Stimulated activated CD4-positive, alpha-beta T cell treated with anti-CD3 and anti-CD28 coated beads, TNF-alpha, amount 100 ng/mL, for 24 hours (primary cell): ENCODE measurements at regions not wholly inside any gene's neighbourhood (a gene's known extent, or its start where the extent isn't known, plus 50 kb on each side); places are given as distances from the start of the nearest gene placed in this dataset.
"Not testable (repeated sequence)": the region's sequence is repeated elsewhere in the genome, so short reads cannot be mapped to it uniquely, and the experiment has no call there.

Experiments used
- DNase-seq, 3 experiments: peaks; one replicate each; pipeline ENCODE4 v3.0.0-alpha.2; 2020; ENCODE audit warnings: low read depth in 3 of 3

DNA sequence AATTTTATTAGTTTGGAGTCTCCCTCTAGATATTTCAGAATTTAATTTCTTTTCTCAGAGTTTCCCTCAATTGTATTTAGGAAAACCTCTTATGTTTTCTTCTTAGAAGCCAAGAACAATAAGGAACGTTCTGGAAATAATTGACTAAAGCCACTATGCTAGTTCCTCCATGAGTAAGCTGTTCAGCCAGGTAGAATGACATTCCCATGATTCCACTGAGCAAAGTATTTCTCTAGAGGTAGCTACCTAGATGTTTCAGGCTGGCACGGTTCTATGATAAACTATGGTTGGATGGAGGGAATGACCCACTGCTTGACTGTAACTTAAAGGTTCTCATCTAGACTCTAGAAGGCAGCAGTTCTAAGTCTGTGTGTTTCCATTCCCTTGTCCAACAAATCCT lies 62.4 kb downstream of the CLDN17 start:
- DNase-seq = no peak

DNA sequence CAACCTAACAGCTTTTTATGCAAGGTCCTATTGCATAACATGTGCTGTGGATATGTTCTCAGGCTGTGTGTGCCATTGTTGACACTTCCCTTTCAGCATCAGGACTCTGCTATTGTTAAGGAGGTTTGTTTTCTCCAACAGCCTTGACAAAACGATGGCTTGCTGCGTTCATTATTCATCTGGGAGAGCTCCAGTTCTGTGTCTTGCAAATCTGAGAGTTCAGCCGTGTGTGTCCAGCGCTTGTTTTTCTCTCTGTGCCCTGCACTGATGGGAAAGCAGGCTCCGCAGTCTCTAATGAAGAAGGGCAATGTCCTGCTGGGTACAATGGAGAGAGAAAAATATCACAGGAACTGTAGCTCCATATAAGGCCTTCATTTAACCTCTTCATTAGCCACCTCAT lies 63.7 kb downstream of the CLDN17 start:
- no peak for DNase-seq

GRCh38 chr21:30101967-30102366 lies 64.6 kb downstream of the CLDN17 start:
- DNase-seq = no peak

DNA sequence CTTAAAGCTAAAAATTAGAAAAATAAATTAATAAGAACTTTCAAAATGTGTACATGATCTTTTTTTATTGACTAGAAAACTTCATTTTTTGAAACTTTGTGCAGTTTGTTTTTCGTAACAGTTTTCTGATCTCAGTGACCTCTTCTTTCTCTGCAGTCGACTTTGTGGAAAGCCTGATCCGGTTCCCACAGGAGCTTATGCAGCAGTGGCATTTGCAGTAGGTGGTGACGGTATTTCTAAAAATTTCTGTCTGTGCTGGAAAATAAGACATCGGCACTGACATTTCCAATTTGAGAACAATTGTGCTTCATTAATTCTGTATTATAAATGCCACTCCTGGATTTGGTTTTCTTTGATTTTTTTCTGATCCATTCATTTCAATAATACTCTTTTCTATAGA lies 68.8 kb downstream of the CLDN17 start:
- no peak for DNase-seq

DNA sequence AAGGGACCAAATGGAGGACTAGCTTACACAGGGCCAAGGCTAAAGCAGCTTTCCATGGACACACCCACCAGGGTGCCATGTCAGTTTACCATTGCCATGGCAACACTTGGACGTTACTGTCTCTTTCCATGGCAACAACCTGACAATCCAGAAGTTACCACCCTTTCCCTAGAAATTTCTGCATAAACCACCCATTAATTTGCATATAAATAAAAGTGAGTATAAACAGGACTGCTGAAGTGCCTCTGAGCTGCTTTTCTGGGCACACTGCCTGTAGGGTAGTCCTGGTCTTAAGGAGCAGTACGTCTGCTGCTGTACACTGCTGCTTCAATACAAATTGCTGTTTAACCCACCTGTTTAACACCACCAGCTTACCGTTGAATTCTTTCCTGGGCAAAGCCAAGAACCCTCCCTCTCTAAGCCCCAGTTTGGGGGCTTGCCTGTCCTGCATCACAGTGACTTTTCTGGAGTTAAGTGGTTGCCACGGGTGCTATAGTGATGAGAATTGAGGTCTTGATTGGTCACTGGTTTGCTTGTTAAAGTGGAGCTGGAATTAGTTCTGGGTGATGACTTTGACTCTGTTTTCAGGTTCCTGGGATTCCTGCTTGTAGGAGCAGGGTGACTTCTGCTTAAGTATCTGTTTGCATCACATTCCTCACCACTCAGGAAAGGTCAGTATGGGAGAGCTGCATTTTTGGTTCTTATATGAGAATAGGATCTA lies 83.2 kb downstream of the CLDN17 start:
- DNase-seq = no peak

DNA sequence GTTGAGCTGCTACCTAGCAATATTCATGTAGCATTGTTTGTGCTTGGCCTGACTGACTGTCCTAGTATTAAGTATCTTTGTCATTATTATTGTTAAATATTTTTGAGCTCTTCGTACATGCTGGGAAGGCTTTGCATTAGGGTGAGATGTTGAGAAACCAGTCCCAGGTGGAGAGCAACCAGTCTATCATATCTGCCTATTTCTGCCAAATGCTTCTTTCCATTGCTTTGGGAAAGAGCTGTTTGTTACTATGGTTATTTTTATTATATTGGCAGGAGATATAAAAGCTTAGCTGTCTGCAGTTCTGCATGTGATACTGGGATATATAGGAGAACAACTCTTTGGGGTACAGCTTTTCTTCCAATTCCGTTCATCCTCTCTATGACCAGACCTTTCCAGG lies 85.1 kb downstream of the CLDN17 start:
- DNase-seq = no peak

DNA sequence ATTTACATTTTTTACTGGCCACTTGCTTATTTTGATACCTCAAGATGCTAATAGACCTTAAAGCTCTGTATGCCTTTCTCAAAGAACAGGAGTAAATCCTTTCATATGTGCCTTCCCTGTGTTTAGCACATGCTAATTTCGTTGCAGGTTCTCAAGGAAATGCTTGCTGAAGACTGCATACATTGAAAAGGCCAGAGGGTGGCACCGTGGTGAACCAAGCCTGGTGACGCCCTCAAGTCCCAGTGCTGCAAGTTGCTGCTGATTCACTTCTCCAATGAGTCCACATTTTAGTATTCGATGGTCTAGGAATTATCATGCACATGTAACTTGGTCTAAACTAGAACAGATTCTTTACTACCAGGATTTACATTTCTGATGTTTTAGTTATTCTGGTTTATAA lies 94.1 kb downstream of the CLDN17 start:
- DNase-seq = no peak

- DNase-seq = no peak
Observed at GRCh38 chr21:30058928-30059327, 107.7 kb downstream of the CLDN17 start.

DNA sequence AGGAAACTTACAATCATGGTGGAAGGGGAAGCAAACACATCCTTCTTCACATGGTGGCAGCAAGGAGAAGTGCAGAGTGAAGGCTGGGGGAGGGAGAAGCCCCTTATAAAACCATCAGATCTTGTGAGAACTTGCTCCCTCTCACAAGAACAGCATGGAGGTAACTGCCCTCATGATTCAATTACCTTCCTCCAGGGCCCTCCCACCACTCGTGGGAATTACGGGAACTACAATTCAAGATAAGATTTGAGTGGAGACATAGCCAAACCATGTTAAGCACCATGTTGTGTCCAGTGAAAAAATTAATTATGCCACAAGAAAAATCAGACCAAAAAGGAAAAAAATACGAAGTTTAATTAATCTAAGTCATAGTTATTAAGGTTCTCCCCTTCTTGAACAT lies 109.5 kb downstream of the CLDN17 start:
- DNase-seq = no peak

GRCh38 chr21:30048570-30048969 lies 108.8 kb upstream of the GRIK1 start:
- no peak for DNase-seq

GRCh38 chr21:30044447-30045064 lies 104.8 kb upstream of the GRIK1 start:
- DNase-seq = peak in 1 of 3 experiments; percentile 3

- no peak for DNase-seq
Observed at GRCh38 chr21:30042443-30042842, 102.6 kb upstream of the GRIK1 start.

GRCh38 chr21:30033441-30033840 lies 93.6 kb upstream of the GRIK1 start:
- DNase-seq = no peak

- DNase-seq = no peak
Observed at GRCh38 chr21:30030416-30030815, 90.6 kb upstream of the GRIK1 start.

GRCh38 chr21:30028537-30028936 lies 88.7 kb upstream of the GRIK1 start:
- no peak for DNase-seq

- DNase-seq = no peak
Observed at GRCh38 chr21:30027986-30028385, 88.2 kb upstream of the GRIK1 start.

DNA sequence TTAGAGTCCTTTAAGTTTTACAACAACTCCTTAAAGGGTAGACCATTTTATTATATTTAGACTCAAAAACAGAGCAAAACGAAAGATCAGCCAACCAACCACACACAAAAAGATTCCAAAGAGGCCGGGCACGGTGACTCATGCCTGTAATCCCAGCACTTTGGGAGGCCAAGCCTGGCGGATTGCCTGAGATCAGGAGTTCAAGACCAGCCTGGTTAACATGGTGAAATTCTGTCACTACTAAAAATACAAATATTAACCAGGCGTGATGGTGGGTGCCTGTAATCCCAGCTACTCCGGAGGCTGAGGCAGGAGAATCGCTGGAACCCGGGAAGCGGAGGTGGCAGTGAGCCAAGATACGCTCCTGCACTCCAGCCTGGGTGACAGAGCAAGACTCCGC lies 83.3 kb upstream of the GRIK1 start:
- DNase-seq = not testable (repeated sequence)

DNA sequence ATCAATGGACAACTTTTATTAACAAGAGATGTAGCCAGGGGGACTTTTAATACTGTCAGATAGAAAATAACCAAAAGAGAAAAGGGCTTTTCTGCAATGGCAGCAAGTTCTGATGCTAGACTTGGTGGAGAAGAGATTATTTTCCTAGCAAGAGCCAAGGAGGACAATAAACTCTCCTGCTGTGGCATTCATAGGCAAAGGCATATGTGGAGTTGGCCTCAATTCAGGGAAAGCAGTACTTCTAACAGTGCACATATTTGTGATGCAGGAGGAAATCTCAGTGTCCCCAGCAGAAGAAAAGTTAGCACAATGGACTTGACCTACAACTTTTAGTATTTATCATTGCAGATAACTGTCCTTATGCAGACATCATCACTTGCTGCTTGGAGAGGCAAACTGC lies 75.1 kb upstream of the GRIK1 start:
- no peak for DNase-seq

DNA sequence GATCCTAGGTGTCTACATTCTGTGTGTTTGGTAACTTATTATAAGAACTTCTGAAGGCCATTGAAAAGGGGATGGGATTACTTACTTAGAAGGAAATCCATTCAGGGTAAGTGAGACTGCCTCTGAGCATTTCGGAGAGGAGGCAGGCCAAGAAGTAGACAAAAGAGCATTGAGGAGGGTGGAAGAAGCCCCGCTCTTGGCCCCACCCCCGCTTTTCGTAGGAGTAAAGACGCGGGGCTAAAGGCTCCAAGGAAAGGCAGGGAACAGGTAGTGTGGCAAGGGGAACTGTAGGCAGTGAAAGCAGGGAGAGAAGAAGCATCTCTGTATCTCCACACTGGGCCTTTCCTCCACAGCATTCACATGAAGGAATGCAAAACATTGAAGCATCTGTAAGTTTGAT lies 51.8 kb upstream of the GRIK1 start:
- DNase-seq = no peak

DNA sequence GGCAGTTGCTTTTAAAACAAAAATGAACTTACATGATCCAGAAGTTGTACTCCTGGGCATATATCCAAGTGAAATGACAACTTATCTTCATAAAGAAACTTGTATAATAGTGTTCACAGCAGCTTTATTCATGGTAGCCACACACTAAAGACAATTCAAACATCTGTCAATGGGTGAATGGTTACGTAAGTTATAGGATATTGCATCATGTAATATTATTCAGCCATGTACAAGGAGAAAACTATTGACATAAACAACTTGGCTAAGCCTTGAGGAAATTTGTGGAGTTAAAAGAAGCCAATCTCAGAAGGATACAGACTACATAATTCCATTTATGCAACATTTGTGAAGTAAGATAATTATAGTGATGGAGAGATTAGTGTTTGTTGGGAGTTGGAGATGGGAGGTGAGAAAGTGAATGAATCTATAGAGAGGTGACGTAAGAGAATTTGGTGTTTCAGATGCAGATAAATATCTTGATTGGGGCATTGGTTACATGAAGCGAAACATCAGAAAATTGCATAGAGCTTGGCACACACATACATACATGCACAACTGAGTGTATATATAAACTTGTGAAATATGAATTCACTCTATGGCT lies 49.9 kb upstream of the GRIK1 start:
- DNase-seq = no peak
